IMR-90 (cell line): ENCODE measurements at regions not wholly inside any gene's neighbourhood (a gene's known extent, or its start where the extent isn't known, plus 50 kb on each side); places are given as distances from the start of the nearest gene placed in this dataset.

ENCODE experiments used
- ATAC-seq: fragments of 200-7000 bp; cut with Tn5 transposase; 2 replicates; pipeline ENCODE4 v1.9.1; 2020; ENCODE audit warnings: low read depth, mild to moderate bottlenecking, moderate library complexity
- BruUV-seq: library from RNA; stranded (reverse); fragments of 400-500 nt; replicated peaks from 2 replicates; lab custom pipeline; 2021; lab: Mats Ljungman, UMichigan
- CTCF ChIA-PET: fragments of 300-600 bp; formaldehyde crosslinking; extraction: SDS; loops from one replicate; lab custom pipeline; 2021; ENCODE audit warnings: antibody characterized with exemption; lab: Yijun Ruan, JAX
- POLR2A ChIA-PET: fragments of 300-600 bp; sonication (Branson Sonifier 250); formaldehyde crosslinking; loops from one replicate; lab custom pipeline; 2022; ENCODE audit warnings: antibody characterized with exemption; ENCODE audit not compliant: unreplicated experiment; lab: Charles Lee
- DNase-seq: peaks from one replicate; pipeline ENCODE4 v3.0.0; 2013
- H2AFZ ChIP-seq: replicated peaks from 2 replicates; pipeline ENCODE3; 2013; ENCODE audit warnings: low read length, mild to moderate bottlenecking; ENCODE audit not compliant: poor library complexity
- H2AK5ac ChIP-seq: 2 replicates; pipeline ENCODE4 v1.6.1; 2013; ENCODE audit warnings: low read depth, low read length, inconsistent platforms
- H2AK9ac ChIP-seq: replicated peaks from 2 replicates; pipeline ENCODE3; 2013; ENCODE audit warnings: mild to moderate bottlenecking, low read depth, low read length, moderate library complexity; ENCODE audit not compliant: poor library complexity
- H2BK120ac ChIP-seq: 2 replicates; pipeline ENCODE4 v1.6.1; 2013; ENCODE audit warnings: low read depth, low read length, inconsistent platforms
- H2BK15ac ChIP-seq: 3 replicates; pipeline ENCODE4 v1.6.1; 2013; ENCODE audit warnings: low read depth, low read length, inconsistent platforms
- H2BK20ac ChIP-seq: 2 replicates; pipeline ENCODE4 v1.6.1; 2013; ENCODE audit warnings: low read depth, mild to moderate bottlenecking, inconsistent platforms, low read length, moderate library complexity
- H2BK5ac ChIP-seq: 2 replicates; pipeline ENCODE4 v1.6.1; 2013; ENCODE audit warnings: mild to moderate bottlenecking, low read depth, low read length, inconsistent platforms; ENCODE audit not compliant: poor library complexity, severe bottlenecking
- H3K14ac ChIP-seq: replicated peaks from 2 replicates; pipeline ENCODE4 v1.6.1; 2013; ENCODE audit warnings: low read depth, low read length, inconsistent platforms
- H3K18ac ChIP-seq: 2 replicates; pipeline ENCODE4 v1.6.1; 2013; ENCODE audit warnings: low read depth, low read length, control low read depth
- H3K23ac ChIP-seq: 2 replicates; pipeline ENCODE4 v1.6.1; 2013; ENCODE audit warnings: low read depth, low read length, inconsistent platforms
- H3K27ac ChIP-seq: 2 replicates; pipeline ENCODE4 v1.5.1; 2013; ENCODE audit warnings: mild to moderate bottlenecking, control low read depth, low read length; ENCODE audit not compliant: insufficient read depth
- H3K27me3 ChIP-seq: 2 replicates; pipeline ENCODE4 v1.6.1; 2013; ENCODE audit warnings: low read length; ENCODE audit not compliant: control insufficient read depth, insufficient read depth
- H3K36me3 ChIP-seq: 2 replicates; pipeline ENCODE4 v1.6.1; 2013; ENCODE audit warnings: low read length, mixed read lengths; ENCODE audit not compliant: control insufficient read depth, insufficient read depth
- H3K4ac ChIP-seq: 2 replicates; pipeline ENCODE4 v1.6.1; 2013; ENCODE audit warnings: low read depth, low read length, inconsistent platforms
- H3K4me1 ChIP-seq: 2 replicates; pipeline ENCODE4 v1.6.1; 2013; ENCODE audit warnings: low read length, mixed read lengths; ENCODE audit not compliant: control insufficient read depth, insufficient read depth
- H3K4me2 ChIP-seq: 2 replicates; pipeline ENCODE4 v1.6.1; 2013; ENCODE audit warnings: low read depth, mild to moderate bottlenecking, control low read depth, low read length, moderate library complexity
- H3K4me3 ChIP-seq: 2 replicates; pipeline ENCODE4 v1.5.1; 2013; ENCODE audit warnings: low read depth, mild to moderate bottlenecking, control low read depth, low read length, moderate library complexity; ENCODE audit not compliant: insufficient read depth
- H3K56ac ChIP-seq: 2 replicates; pipeline ENCODE4 v1.6.1; 2013; ENCODE audit warnings: low read length, inconsistent platforms; ENCODE audit not compliant: insufficient read depth; ENCODE audit errors: extremely low read depth
- H3K79me1 ChIP-seq, 2 experiments: 2 replicates each; pipeline ENCODE4 v1.6.1; 2013; ENCODE audit warnings: low read length in 2 of 2, inconsistent platforms in 1 of 2, low read depth in 1 of 2
- H3K9ac ChIP-seq: 2 replicates; pipeline ENCODE4 v1.6.1; 2013; ENCODE audit warnings: low read depth, low read length, control low read depth
- H3K9me1 ChIP-seq: 2 replicates; pipeline ENCODE4 v1.6.1; 2013; ENCODE audit warnings: low read length, inconsistent platforms; ENCODE audit not compliant: insufficient read depth
- H3K9me3 ChIP-seq: 2 replicates; pipeline ENCODE4 v1.6.1; 2013; ENCODE audit warnings: low read length; ENCODE audit not compliant: control insufficient read depth, insufficient read depth
- H4K20me1 ChIP-seq: 2 replicates; pipeline ENCODE4 v1.6.1; 2013; ENCODE audit warnings: low read length, inconsistent platforms; ENCODE audit not compliant: insufficient read depth
- H4K5ac ChIP-seq: 2 replicates; pipeline ENCODE4 v1.6.1; 2013; ENCODE audit warnings: mild to moderate bottlenecking, low read depth, low read length, control low read depth
- H4K8ac ChIP-seq, 2 experiments: 2 replicates each; pipeline ENCODE4 v1.6.1; 2013; ENCODE audit warnings: low read depth in 2 of 2, low read length in 2 of 2, control low read depth in 1 of 2, inconsistent platforms in 1 of 2
- H4K91ac ChIP-seq: 2 replicates; pipeline ENCODE4 v1.6.1; 2013; ENCODE audit warnings: low read depth, low read length, inconsistent platforms; ENCODE audit not compliant: insufficient read depth
- BHLHE40 ChIP-seq: fragments of 150-350 bp; IDR thresholded peaks from 2 replicates; pipeline ENCODE4 v1.6.1; 2016; ENCODE audit warnings: mild to moderate bottlenecking, low read depth, low read length
- CEBPB ChIP-seq: IDR thresholded peaks from 2 replicates; pipeline ENCODE4 v1.6.1; 2012; ENCODE audit warnings: low read depth, low read length, improper control_type of control experiment
- CHD1 ChIP-seq: IDR thresholded peaks from 2 replicates; pipeline ENCODE4 v1.6.1; 2012; ENCODE audit warnings: low read depth, low read length, improper control_type of control experiment
- CTCF ChIP-seq: conservative IDR thresholded peaks from 2 replicates; pipeline ENCODE4 v1.5.1; 2012; ENCODE audit warnings: mild to moderate bottlenecking, low read depth, low read length, improper control_type of control experiment
- ELK1 ChIP-seq: fragments of 150-350 bp; IDR thresholded peaks from 2 replicates; pipeline ENCODE4 v1.6.1; 2016; ENCODE audit warnings: low read depth, mild to moderate bottlenecking, low read length, moderate library complexity, borderline replicate concordance
- FOS ChIP-seq: fragments of 150-350 bp; IDR thresholded peaks from 2 replicates; pipeline ENCODE4 v1.6.1; 2016; ENCODE audit warnings: low read depth, low read length
- MAFK ChIP-seq: IDR thresholded peaks from 2 replicates; pipeline ENCODE4 v1.6.1; 2012; ENCODE audit warnings: low read depth, low read length, improper control_type of control experiment
- MAZ ChIP-seq: IDR thresholded peaks from 2 replicates; pipeline ENCODE4 v1.6.1; 2012; ENCODE audit warnings: low read depth, mild to moderate bottlenecking, low read length, improper control_type of control experiment, moderate library complexity, borderline replicate concordance
- MXI1 ChIP-seq: IDR thresholded peaks from 2 replicates; pipeline ENCODE4 v1.6.1; 2012; ENCODE audit warnings: low read depth, mild to moderate bottlenecking, low read length, moderate library complexity, borderline replicate concordance
- NFE2L2 ChIP-seq: fragments of 150-350 bp; IDR thresholded peaks from 2 replicates; pipeline ENCODE4 v1.6.1; 2016; ENCODE audit warnings: low read depth, mild to moderate bottlenecking, low read length
- POLR2A ChIP-seq: IDR thresholded peaks from 2 replicates; pipeline ENCODE4 v1.6.1; 2012; ENCODE audit warnings: mild to moderate bottlenecking, low read depth, low read length
- RAD21 ChIP-seq: IDR thresholded peaks from 2 replicates; pipeline ENCODE4 v1.6.1; 2012; ENCODE audit warnings: low read length, improper control_type of control experiment
- RCOR1 ChIP-seq: IDR thresholded peaks from 2 replicates; pipeline ENCODE4 v1.6.1; 2012; ENCODE audit warnings: mild to moderate bottlenecking, low read length, improper control_type of control experiment; ENCODE audit not compliant: insufficient replicate concordance
- RFX5 ChIP-seq: IDR thresholded peaks from 2 replicates; pipeline ENCODE4 v1.8.0; 2012; ENCODE audit warnings: low read depth, mild to moderate bottlenecking, low read length, moderate library complexity
- SMC3 ChIP-seq: fragments of 150-350 bp; IDR thresholded peaks from 2 replicates; pipeline ENCODE4 v1.6.1; 2016; ENCODE audit warnings: low read depth, mild to moderate bottlenecking, antibody characterized with exemption, low read length, moderate library complexity
- USF2 ChIP-seq: fragments of 150-350 bp; IDR thresholded peaks from 2 replicates; pipeline ENCODE4 v1.6.1; 2017; ENCODE audit warnings: mild to moderate bottlenecking, antibody characterized with exemption, low read length, low read depth
- WGBS, 2 experiments: methylation state at CpG; one replicate each; pipeline versions ENCODE4 v1.1.5 to v1.1.7; 2013; ENCODE audit warnings: missing lambda C conversion rate in 2 of 2; ENCODE audit not compliant: insufficient read length in 1 of 2; ENCODE audit errors: extremely low coverage in 2 of 2; 5-methylcytosine and 5-hydroxymethylcytosine counted together
- dilution Hi-C: fragments of 300-500 bp; cut with HindIII; formaldehyde crosslinking; loops from one replicate; pipeline ENCODE4 v1.14.3; 2018; ENCODE audit warnings: low sequenced_read_pairs; ENCODE audit not compliant: unreplicated experiment
- in situ Hi-C: fragments of 300-500 bp; cut with MboI; formaldehyde crosslinking; loops from 3 replicates; pipeline ENCODE4 v1.14.3; 2019; ENCODE audit warnings: low sequenced_read_pairs, inconsistent platforms, mixed read lengths
- intact Hi-C: fragments of 100-400 bp; cut with micrococcal nuclease; formaldehyde crosslinking; loops from 2 replicates; pipeline ENCODE4 v1.10.0; 2022

- H3K4ac ChIP-seq = no peak overlapping the region
- no peaks in the 10 kb centered on the region for H3K27me3 ChIP-seq
- no TSS peak for BruUV-seq
- H2BK20ac ChIP-seq = no peak overlapping the region
- H4K91ac ChIP-seq = no peak overlapping the region
- no peak overlapping the region for H3K4me2 ChIP-seq
- H3K36me3 ChIP-seq = peaks cover 34% of the 10 kb centered on the region
- ChIA-PET CTCF (no interaction called here), POLR2A (no interaction called here)
- no peak overlapping the region for H2BK15ac ChIP-seq
- H3K56ac ChIP-seq = no peak overlapping the region
- H2AK5ac ChIP-seq = no peak overlapping the region
- no peak overlapping the region for H2BK120ac ChIP-seq
- no peak overlapping the region for H2AFZ ChIP-seq
- no peak for ATAC-seq
- no peak overlapping the region for H3K9ac ChIP-seq
- intact Hi-C loops (no loop called here), dilution Hi-C loops (no loop called here), in situ Hi-C loops (no loop called here)
- no peaks in the 10 kb centered on the region for H3K9me3 ChIP-seq
- H4K5ac ChIP-seq = no peak overlapping the region
- no peak overlapping the region for H3K27ac ChIP-seq
- no peak overlapping the region for H3K4me3 ChIP-seq
- H3K14ac ChIP-seq = no peak overlapping the region
- H3K4me1 ChIP-seq = no peaks in the 10 kb centered on the region
- H3K79me1 ChIP-seq = peaks cover 0 to 8% of the 10 kb centered on the region in 2 experiments; a peak in 1 of 4 replicates
- no peak overlapping the region for H3K18ac ChIP-seq
- no peak overlapping the region for H4K8ac ChIP-seq
- no peak overlapping the region for H2BK5ac ChIP-seq
- peak overlapping the region; percentile 28 for H2AK9ac ChIP-seq
- H3K23ac ChIP-seq = no peak overlapping the region
- DNase-seq = no peak
- TF ChIP-seq MAFK (no peak), NFE2L2 (no peak), BHLHE40 (no peak), SMC3 (no peak), ELK1 (no peak), CTCF (no peak), USF2 (no peak), MAZ (no peak), CEBPB (no peak), CHD1 (no peak), RCOR1 (no peak), FOS (no peak), RFX5 (no peak), POLR2A (no peak), RAD21 (no peak), MXI1 (no peak)
- no peaks in the 10 kb centered on the region; the same call in 1 of the 2 replicates for H4K20me1 ChIP-seq
- 100% methylated on average over 1 of the region's 6 CpGs; no CpG with 5 or more reads in 1 of the 2 experiments for WGBS, 2 experiments
- H3K9me1 ChIP-seq = peaks cover 13% of the 10 kb centered on the region
These were observed 112.1 kb downstream of the PTPRS start for GRCh38 chr19:5228490-5228889.
